ENCODE measurements at regions not wholly inside any gene's neighbourhood (a gene's known extent, or its start where the extent isn't known, plus 50 kb on each side); places are given as distances from the start of the nearest gene placed in this dataset.
"Not testable (repeated sequence)": the region's sequence is repeated elsewhere in the genome, so short reads cannot be mapped to it uniquely, and the experiment has no call there.

- TF ChIP-seq CTCF (IDR thresholded peaks at IDR 0.05); POLR2AphosphoS5 (IDR thresholded peaks at IDR 0.05; ENCODE audit: low read depth, low read length); SIN3A (IDR thresholded peaks at IDR 0.05; ENCODE audit: borderline replicate concordance, insufficient read depth, low read depth, low read length); REST (IDR thresholded peaks at IDR 0.05; ENCODE audit: insufficient read depth in 1 of 2, low read depth in 2 of 2, low read length in 1 of 2); TCF7L2 (IDR thresholded peaks at IDR 0.05; ENCODE audit: low read depth, low read length): not testable (repeated sequence)
Observed at GRCh38 chr22:15637471-15637870, 52.4 kb upstream of the POTEH start.

Data from Panc1 (cell line).